Liver (tissue), 3 donors: ENCODE measurements at regions not wholly inside any gene's neighbourhood (a gene's known extent, or its start where the extent isn't known, plus 50 kb on each side); places are given as distances from the start of the nearest gene placed in this dataset.

Source experiments
- CTCF ChIP-seq: fragments of 150-350 bp; IDR thresholded peaks from 2 replicates; pipeline ENCODE4 v1.5.1; 2017; ENCODE audit warnings: improper control_type of control experiment, low read depth, low read length; ENCODE audit not compliant: missing input control
- GABPA ChIP-seq, 2 donors: IDR thresholded peaks in 1 of 2; conservative IDR thresholded peaks in 1 of 2; 2 replicates each; pipeline ENCODE4 v1.6.1; 2016; ENCODE audit warnings: antibody characterized with exemption in 2 of 2, mild to moderate bottlenecking in 1 of 2, moderate library complexity in 1 of 2
- NR2F2 ChIP-seq: IDR thresholded peaks from 2 replicates; pipeline ENCODE4 v1.6.1; 2016; ENCODE audit warnings: antibody characterized with exemption
- RAD21 ChIP-seq, 2 donors: IDR thresholded peaks; 2 replicates each; pipeline ENCODE4 v1.6.1; 2016; ENCODE audit warnings: antibody characterized with exemption in 2 of 2, mild to moderate bottlenecking in 2 of 2
- TF ChIP-seq, protein P1 (sequence below): IDR thresholded peaks from 2 replicates; pipeline ENCODE4 v1.6.1; 2016; ENCODE audit warnings: antibody characterized with exemption, mild to moderate bottlenecking
- TF ChIP-seq, protein P2 (sequence below): IDR thresholded peaks from 2 replicates; pipeline ENCODE4 v1.6.1; 2016; ENCODE audit warnings: antibody characterized with exemption
- donor health status: healthy.
- donor health status: healthy.

- TF ChIP-seq, protein P1, sequence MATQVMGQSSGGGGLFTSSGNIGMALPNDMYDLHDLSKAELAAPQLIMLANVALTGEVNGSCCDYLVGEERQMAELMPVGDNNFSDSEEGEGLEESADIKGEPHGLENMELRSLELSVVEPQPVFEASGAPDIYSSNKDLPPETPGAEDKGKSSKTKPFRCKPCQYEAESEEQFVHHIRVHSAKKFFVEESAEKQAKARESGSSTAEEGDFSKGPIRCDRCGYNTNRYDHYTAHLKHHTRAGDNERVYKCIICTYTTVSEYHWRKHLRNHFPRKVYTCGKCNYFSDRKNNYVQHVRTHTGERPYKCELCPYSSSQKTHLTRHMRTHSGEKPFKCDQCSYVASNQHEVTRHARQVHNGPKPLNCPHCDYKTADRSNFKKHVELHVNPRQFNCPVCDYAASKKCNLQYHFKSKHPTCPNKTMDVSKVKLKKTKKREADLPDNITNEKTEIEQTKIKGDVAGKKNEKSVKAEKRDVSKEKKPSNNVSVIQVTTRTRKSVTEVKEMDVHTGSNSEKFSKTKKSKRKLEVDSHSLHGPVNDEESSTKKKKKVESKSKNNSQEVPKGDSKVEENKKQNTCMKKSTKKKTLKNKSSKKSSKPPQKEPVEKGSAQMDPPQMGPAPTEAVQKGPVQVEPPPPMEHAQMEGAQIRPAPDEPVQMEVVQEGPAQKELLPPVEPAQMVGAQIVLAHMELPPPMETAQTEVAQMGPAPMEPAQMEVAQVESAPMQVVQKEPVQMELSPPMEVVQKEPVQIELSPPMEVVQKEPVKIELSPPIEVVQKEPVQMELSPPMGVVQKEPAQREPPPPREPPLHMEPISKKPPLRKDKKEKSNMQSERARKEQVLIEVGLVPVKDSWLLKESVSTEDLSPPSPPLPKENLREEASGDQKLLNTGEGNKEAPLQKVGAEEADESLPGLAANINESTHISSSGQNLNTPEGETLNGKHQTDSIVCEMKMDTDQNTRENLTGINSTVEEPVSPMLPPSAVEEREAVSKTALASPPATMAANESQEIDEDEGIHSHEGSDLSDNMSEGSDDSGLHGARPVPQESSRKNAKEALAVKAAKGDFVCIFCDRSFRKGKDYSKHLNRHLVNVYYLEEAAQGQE: no peak
- TF ChIP-seq CTCF: no peak
- no peak for TF ChIP-seq NR2F2
- no peak for TF ChIP-seq RAD21 (IDR thresholded peaks at IDR 0.05)
- TF ChIP-seq, protein P2, sequence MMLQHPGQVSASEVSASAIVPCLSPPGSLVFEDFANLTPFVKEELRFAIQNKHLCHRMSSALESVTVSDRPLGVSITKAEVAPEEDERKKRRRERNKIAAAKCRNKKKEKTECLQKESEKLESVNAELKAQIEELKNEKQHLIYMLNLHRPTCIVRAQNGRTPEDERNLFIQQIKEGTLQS: no peak
- no peak for TF ChIP-seq GABPA (IDR thresholded peaks at IDR 0.05 in 1 of 2, conservative IDR thresholded peaks at IDR 0.05 in 1 of 2)
Measured at GRCh38 chr1:73029571-73029970, 747.2 kb upstream of the NEGR1 start.
